H9 (cell line): ENCODE measurements at regions not wholly inside any gene's neighbourhood (a gene's known extent, or its start where the extent isn't known, plus 50 kb on each side); places are given as distances from the start of the nearest gene placed in this dataset.

ENCODE experiments used
- DNase-seq: peaks from one replicate; pipeline ENCODE4 v3.0.0-alpha.2; 2017
- H2AFZ ChIP-seq: one replicate; pipeline ENCODE4 v1.6.1; 2013; ENCODE audit warnings: mild to moderate bottlenecking, low read length, control low read depth, moderate library complexity
- H2AK5ac ChIP-seq: 2 replicates; pipeline ENCODE4 v1.6.1; 2013; ENCODE audit warnings: low read length, control low read depth, mixed read lengths; ENCODE audit not compliant: insufficient read length
- H2BK120ac ChIP-seq: one replicate; pipeline ENCODE4 v1.6.1; 2013; ENCODE audit warnings: low read depth, mild to moderate bottlenecking, low read length, control low read depth, inconsistent platforms; ENCODE audit not compliant: poor library complexity, severe bottlenecking
- H2BK12ac ChIP-seq: 2 replicates; pipeline ENCODE4 v1.6.1; 2013; ENCODE audit warnings: low read length, control low read depth, mixed read lengths, low read depth; ENCODE audit not compliant: insufficient read length
- H2BK15ac ChIP-seq: 2 replicates; pipeline ENCODE4 v1.6.1; 2013; ENCODE audit warnings: low read depth, low read length, control low read depth
- H2BK20ac ChIP-seq: one replicate; pipeline ENCODE4 v1.6.1; 2013; ENCODE audit warnings: low read depth, mild to moderate bottlenecking, low read length, control low read depth, inconsistent platforms; ENCODE audit not compliant: poor library complexity, severe bottlenecking
- H2BK5ac ChIP-seq: 2 replicates; pipeline ENCODE4 v1.6.1; 2013; ENCODE audit warnings: low read length, control low read depth, mixed read lengths; ENCODE audit not compliant: insufficient read length
- H3K14ac ChIP-seq: 2 replicates; pipeline ENCODE4 v1.6.1; 2013; ENCODE audit warnings: low read length, control low read depth; ENCODE audit not compliant: insufficient read depth
- H3K18ac ChIP-seq: 2 replicates; pipeline ENCODE4 v1.6.1; 2013; ENCODE audit warnings: low read depth, mild to moderate bottlenecking, mixed read lengths, low read length, control low read depth; ENCODE audit not compliant: insufficient read length
- H3K23ac ChIP-seq: 2 replicates; pipeline ENCODE4 v1.6.1; 2013; ENCODE audit warnings: low read length, control low read depth, mixed read lengths, low read depth; ENCODE audit not compliant: insufficient read length
- H3K23me2 ChIP-seq: 2 replicates; pipeline ENCODE4 v1.6.1; 2013; ENCODE audit warnings: low read depth, mild to moderate bottlenecking, mixed read lengths, low read length, control low read depth; ENCODE audit not compliant: insufficient read length, poor library complexity, severe bottlenecking
- H3K27ac ChIP-seq: 2 replicates; pipeline ENCODE4 v1.5.1; 2013; ENCODE audit warnings: low read length, control low read depth, mixed read lengths, low read depth; ENCODE audit not compliant: insufficient read length
- H3K27me3 ChIP-seq: 2 replicates; pipeline ENCODE4 v1.6.1; 2013; ENCODE audit warnings: low read length, control low read depth, inconsistent platforms; ENCODE audit not compliant: insufficient read depth
- H3K4ac ChIP-seq: 2 replicates; pipeline ENCODE4 v1.6.1; 2013; ENCODE audit warnings: low read depth, mild to moderate bottlenecking, control low read depth, inconsistent platforms, low read length, moderate library complexity
- H3K4me1 ChIP-seq: 2 replicates; pipeline ENCODE4 v1.6.1; 2013; ENCODE audit warnings: low read length, control low read depth, inconsistent platforms; ENCODE audit not compliant: insufficient read depth
- H3K4me2 ChIP-seq: 2 replicates; pipeline ENCODE4 v1.6.1; 2013; ENCODE audit warnings: low read length, control low read depth, mixed read lengths; ENCODE audit not compliant: insufficient read length, insufficient read depth
- H3K56ac ChIP-seq: 2 replicates; pipeline ENCODE4 v1.6.1; 2013; ENCODE audit warnings: low read depth, mild to moderate bottlenecking, mixed read lengths, low read length, control low read depth; ENCODE audit not compliant: insufficient read length
- H3K79me1 ChIP-seq: 2 replicates; pipeline ENCODE4 v1.6.1; 2013; ENCODE audit warnings: low read depth, mild to moderate bottlenecking, moderate library complexity, low read length, control low read depth, inconsistent platforms; ENCODE audit not compliant: insufficient read depth, poor library complexity, severe bottlenecking
- H3K79me2 ChIP-seq: 2 replicates; pipeline ENCODE4 v1.6.1; 2013; ENCODE audit warnings: low read length, control low read depth, inconsistent platforms; ENCODE audit not compliant: insufficient read depth
- H3K9ac ChIP-seq: 2 replicates; pipeline ENCODE4 v1.6.1; 2013; ENCODE audit warnings: low read length, control low read depth, mixed read lengths; ENCODE audit not compliant: insufficient read length; ENCODE audit errors: extremely low read depth
- H3K9me3 ChIP-seq: one replicate; pipeline ENCODE4 v1.6.1; 2013; ENCODE audit warnings: low read depth, low read length, inconsistent platforms; ENCODE audit not compliant: control insufficient read depth
- H3T11ph ChIP-seq: one replicate; pipeline ENCODE4 v1.6.1; 2013; ENCODE audit warnings: mild to moderate bottlenecking, low read length, control low read depth, inconsistent platforms
- H4K20me1 ChIP-seq: one replicate; pipeline ENCODE4 v1.6.1; 2013; ENCODE audit not compliant: control insufficient read depth, insufficient read length, insufficient read depth
- H4K5ac ChIP-seq: 2 replicates; pipeline ENCODE4 v1.6.1; 2013; ENCODE audit warnings: low read depth, mild to moderate bottlenecking, mixed read lengths, low read length, control low read depth; ENCODE audit not compliant: insufficient read length
- H4K8ac ChIP-seq: replicated peaks from 2 replicates; pipeline ENCODE4 v1.6.1; 2013; ENCODE audit warnings: low read length, control low read depth, mixed read lengths, low read depth; ENCODE audit not compliant: insufficient read length
- H4K91ac ChIP-seq: 2 replicates; pipeline ENCODE4 v1.6.1; 2013; ENCODE audit warnings: low read depth, mild to moderate bottlenecking, moderate library complexity, mixed read lengths, low read length, control low read depth; ENCODE audit not compliant: insufficient read length
- H3K27ac Mint-ChIP-seq, 3 experiments: 2 replicates in 2 of 3; 3 replicates in 1 of 3; pipeline ENCODE4 v1.8.0; 2020 to 2021; ENCODE audit warnings: mixed read lengths in 3 of 3, mild to moderate bottlenecking in 1 of 3, moderate library complexity in 1 of 3
- H3K27me3 Mint-ChIP-seq: 2 replicates; pipeline ENCODE4 v1.8.0; 2021; ENCODE audit warnings: low read depth, mild to moderate bottlenecking, moderate library complexity, mixed read lengths
- H3K36me3 Mint-ChIP-seq, 3 experiments: 2 replicates in 2 of 3; 3 replicates in 1 of 3; pipeline ENCODE4 v1.8.0; 2020 to 2021; ENCODE audit warnings: low read depth in 3 of 3, mixed read lengths in 3 of 3; ENCODE audit not compliant: insufficient read depth in 1 of 3
- H3K4me1 Mint-ChIP-seq, 2 experiments: 2 replicates each; pipeline ENCODE4 v1.8.0; 2020; ENCODE audit warnings: mixed read lengths in 2 of 2
- H3K4me3 Mint-ChIP-seq, 2 experiments: 2 replicates in 1 of 2; 3 replicates in 1 of 2; pipeline ENCODE4 v1.8.0; 2020 to 2021; ENCODE audit warnings: mild to moderate bottlenecking in 2 of 2, mixed read lengths in 2 of 2, moderate library complexity in 1 of 2
- H3K9me3 Mint-ChIP-seq, 2 experiments: 2 replicates in 1 of 2; 3 replicates in 1 of 2; pipeline ENCODE4 v1.8.0; 2020; ENCODE audit warnings: mild to moderate bottlenecking in 2 of 2, mixed read lengths in 2 of 2, moderate library complexity in 1 of 2
- WGBS: extraction: QIAGEN DNeasy Blood & Tissue Kit; methylation state at CpG from one replicate; pipeline ENCODE4 v1.1.7; 2013; ENCODE audit warnings: missing lambda C conversion rate, low lambda C conversion rate, mixed read lengths; ENCODE audit not compliant: insufficient read length; ENCODE audit errors: extremely low coverage; 5-methylcytosine and 5-hydroxymethylcytosine counted together
- TF ChIP-seq, protein P1 (sequence below): fragments of 200-600 bp; sonication (generic); conservative IDR thresholded peaks from 3 replicates; pipeline ENCODE4 v1.8.0; 2021; ENCODE audit warnings: antibody characterized with exemption, mild to moderate bottlenecking

DNA sequence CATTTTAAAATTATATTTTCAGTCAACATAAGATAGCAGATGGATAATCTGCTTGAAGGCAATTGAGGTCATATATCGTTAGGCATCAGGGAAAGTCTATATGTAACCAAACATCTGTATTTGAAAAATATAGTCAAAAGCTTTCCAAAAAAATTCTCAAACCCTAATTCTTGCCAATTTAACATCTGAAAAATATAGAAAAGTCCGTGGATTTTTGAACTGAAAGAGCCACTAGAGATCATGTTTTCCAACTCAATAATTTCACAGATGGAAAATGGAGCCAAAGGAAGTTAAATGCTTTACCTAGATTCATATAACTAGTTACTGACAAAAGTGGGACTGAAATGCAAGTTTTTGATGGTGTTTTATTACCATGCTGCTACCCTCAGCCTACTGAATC lies 185.1 kb upstream of the ZNF804A start:
- H3K9me3 ChIP-seq, result no peaks in the 10 kb centered on the region
- DNase-seq, result no peak
- Mint-ChIP-seq H3K9me3 (no peaks in the 10 kb centered on the region), H3K4me3 (no peak overlapping the region), H3K36me3 (no peaks in the 10 kb centered on the region), H3K27me3 (no peaks in the 10 kb centered on the region), H3K27ac (no peak overlapping the region), H3K4me1 (no peaks in the 10 kb centered on the region)
- no peak overlapping the region for H4K91ac ChIP-seq
- H4K5ac ChIP-seq, result no peak overlapping the region
- TF ChIP-seq, protein P1, sequence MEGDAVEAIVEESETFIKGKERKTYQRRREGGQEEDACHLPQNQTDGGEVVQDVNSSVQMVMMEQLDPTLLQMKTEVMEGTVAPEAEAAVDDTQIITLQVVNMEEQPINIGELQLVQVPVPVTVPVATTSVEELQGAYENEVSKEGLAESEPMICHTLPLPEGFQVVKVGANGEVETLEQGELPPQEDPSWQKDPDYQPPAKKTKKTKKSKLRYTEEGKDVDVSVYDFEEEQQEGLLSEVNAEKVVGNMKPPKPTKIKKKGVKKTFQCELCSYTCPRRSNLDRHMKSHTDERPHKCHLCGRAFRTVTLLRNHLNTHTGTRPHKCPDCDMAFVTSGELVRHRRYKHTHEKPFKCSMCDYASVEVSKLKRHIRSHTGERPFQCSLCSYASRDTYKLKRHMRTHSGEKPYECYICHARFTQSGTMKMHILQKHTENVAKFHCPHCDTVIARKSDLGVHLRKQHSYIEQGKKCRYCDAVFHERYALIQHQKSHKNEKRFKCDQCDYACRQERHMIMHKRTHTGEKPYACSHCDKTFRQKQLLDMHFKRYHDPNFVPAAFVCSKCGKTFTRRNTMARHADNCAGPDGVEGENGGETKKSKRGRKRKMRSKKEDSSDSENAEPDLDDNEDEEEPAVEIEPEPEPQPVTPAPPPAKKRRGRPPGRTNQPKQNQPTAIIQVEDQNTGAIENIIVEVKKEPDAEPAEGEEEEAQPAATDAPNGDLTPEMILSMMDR, result no peak
- H3K23ac ChIP-seq, result no peak overlapping the region
- no peak overlapping the region for H3K14ac ChIP-seq
- H2AK5ac ChIP-seq, result no peak overlapping the region
- no peaks in the 10 kb centered on the region for H3K79me1 ChIP-seq
- no peak overlapping the region for H2AFZ ChIP-seq
- H3K4me2 ChIP-seq, result no peak overlapping the region
- H2BK20ac ChIP-seq, result no peak overlapping the region
- H3K23me2 ChIP-seq, result no peaks in the 10 kb centered on the region
- no peaks in the 10 kb centered on the region for H3K4me1 ChIP-seq
- H2BK12ac ChIP-seq, result no peak overlapping the region
- no peaks in the 10 kb centered on the region for H4K20me1 ChIP-seq
- H3T11ph ChIP-seq, result no peak overlapping the region
- no peak overlapping the region for H2BK15ac ChIP-seq
- H3K4ac ChIP-seq, result no peak overlapping the region
- no peak overlapping the region for H2BK120ac ChIP-seq
- no peaks in the 10 kb centered on the region for H3K27me3 ChIP-seq
- no peak overlapping the region for H3K9ac ChIP-seq
- H3K79me2 ChIP-seq, result no peaks in the 10 kb centered on the region
- no peak overlapping the region for H3K56ac ChIP-seq
- no peak overlapping the region for H3K27ac ChIP-seq
- no peak overlapping the region for H2BK5ac ChIP-seq
- WGBS, result no CpG with 5 or more reads among the region's 2 CpGs
- no peak overlapping the region for H4K8ac ChIP-seq
- no peak overlapping the region for H3K18ac ChIP-seq
